Astrocyte of the spinal cord (primary cell): ENCODE measurements at regions not wholly inside any gene's neighbourhood (a gene's known extent, or its start where the extent isn't known, plus 50 kb on each side); places are given as distances from the start of the nearest gene placed in this dataset.

ENCODE experiments used
- DNase-seq: peaks from one replicate; pipeline ENCODE4 v3.0.0; 2011; ENCODE audit warnings: low read depth, low spot score
- H3K4me3 ChIP-seq: 2 replicates; pipeline ENCODE4 v1.5.1; 2011; ENCODE audit warnings: low read depth, mild to moderate bottlenecking, low read length, moderate library complexity
- CTCF ChIP-seq: IDR thresholded peaks from 2 replicates; pipeline ENCODE4 v1.5.1; 2012; ENCODE audit warnings: low read depth, mild to moderate bottlenecking, low read length, inconsistent platforms
- in situ Hi-C: cut with HindIII; loops from 2 replicates; pipeline ENCODE4 v1.10.0; 2017; ENCODE audit warnings: low sequenced_read_pairs

DNA sequence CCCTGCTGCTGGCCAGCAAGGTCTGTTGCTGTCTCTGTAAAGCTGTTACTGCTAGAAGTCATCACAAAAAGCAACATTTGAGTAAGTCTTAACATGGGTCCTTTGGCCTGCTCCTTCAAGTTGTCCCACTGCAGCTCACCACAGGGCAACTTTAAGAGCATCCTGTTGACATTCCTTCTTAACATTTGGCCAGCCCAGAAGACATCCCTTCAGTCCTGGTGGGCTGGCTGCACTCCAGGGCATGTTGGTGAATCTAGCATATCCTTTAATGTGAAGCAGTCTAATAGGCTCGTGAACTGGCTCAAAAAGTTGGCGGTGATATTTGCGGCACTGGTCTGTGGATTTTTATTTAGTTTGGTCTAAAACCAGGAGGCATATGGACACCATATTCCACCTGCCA, 92.2 kb upstream of the MAML3 start:
- TF ChIP-seq CTCF, result no peak
- in situ Hi-C loops, result no loop called here

DNA sequence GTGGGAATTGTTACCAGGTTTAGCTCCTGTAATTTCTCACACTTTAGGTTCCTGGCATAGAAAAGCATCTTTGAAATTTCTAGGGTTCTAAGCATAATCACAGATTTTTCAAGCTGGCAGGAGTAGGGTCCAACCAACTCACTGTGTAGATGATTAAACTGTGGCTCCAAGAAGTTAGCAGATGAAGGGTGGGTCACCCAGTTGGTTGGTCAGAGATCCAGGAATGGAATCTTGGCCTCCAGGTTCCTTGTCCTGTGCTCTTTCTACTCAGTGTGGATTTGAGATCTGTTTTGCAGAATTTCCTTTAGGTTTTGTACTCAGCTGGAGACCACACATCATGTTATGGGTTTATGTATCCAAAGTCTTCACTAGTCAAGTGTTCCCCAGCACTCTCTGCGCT, 90.3 kb upstream of the MAML3 start:
- in situ Hi-C loops, result no loop called here
- no peak overlapping the region for H3K4me3 ChIP-seq
- DNase-seq, result no peak
- no peak for TF ChIP-seq CTCF

More for the DNA sequence above, 92.2 kb upstream of the MAML3 start:
- no peak overlapping the region for H3K4me3 ChIP-seq
- DNase-seq, result no peak

DNA sequence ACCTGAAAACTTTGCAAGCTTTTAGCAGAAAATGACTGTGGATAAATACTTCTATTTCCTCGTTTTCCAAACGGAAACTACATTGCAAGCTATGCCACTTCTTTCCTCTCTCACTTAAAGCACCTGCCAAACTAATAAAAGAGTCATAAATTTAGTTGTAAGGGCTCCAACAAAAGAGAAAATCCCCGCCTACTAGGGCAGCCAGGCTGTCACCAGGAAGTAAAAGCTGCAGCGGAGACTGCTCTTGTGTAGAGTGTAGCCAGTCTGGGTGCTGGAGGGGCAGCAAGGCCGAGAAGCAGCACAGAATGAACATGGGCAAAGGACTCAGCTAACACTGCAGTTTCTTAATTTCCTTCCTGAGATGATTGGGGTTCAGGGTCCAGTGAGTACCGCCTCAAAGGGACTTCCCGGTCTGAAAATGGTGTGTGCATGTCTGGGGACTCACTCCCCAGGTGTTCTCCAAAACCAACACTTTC, 89.3 kb upstream of the MAML3 start:
- no peak for DNase-seq
- H3K4me3 ChIP-seq, result no peak overlapping the region
- in situ Hi-C loops, result no loop called here
- no peak for TF ChIP-seq CTCF

- no peak for DNase-seq
- H3K4me3 ChIP-seq, result no peak overlapping the region
- in situ Hi-C loops, result no loop called here
- TF ChIP-seq CTCF, result no peak
Measured at GRCh38 chr4:140242357-140243277, 88.6 kb upstream of the MAML3 start.

- in situ Hi-C loops, result no loop called here
- DNase-seq, result no peak
- no peak overlapping the region for H3K4me3 ChIP-seq
- TF ChIP-seq CTCF, result no peak
Measured at GRCh38 chr4:140240237-140240636, 86.3 kb upstream of the MAML3 start.

DNA sequence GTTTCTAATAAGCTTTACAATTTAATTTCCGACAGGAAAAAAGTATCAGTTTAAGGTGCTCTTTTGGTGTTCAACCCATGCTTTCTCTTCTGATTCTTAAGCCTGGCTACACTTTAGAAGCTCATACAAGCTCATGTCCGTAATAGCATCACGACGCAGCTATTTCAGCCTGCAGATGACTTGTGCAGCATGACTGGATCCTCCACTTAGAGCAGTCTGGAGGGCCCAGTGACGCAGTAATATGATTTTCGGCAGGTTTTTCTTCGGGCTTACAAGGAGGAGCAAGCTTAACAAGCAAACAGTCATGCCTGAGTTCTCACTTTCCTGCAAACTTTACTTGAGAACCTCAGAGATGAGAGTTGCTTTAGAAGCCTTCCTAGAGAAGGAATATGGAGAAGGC, 85.3 kb upstream of the MAML3 start:
- TF ChIP-seq CTCF, result no peak
- no peak overlapping the region for H3K4me3 ChIP-seq
- in situ Hi-C loops, result no loop called here
- no peak for DNase-seq
